K562 (cell line): ENCODE measurements at regions not wholly inside any gene's neighbourhood (a gene's known extent, or its start where the extent isn't known, plus 50 kb on each side); places are given as distances from the start of the nearest gene placed in this dataset.

ENCODE experiments used
- ATAC-seq: fragments of 200-7000 bp; cut with Tn5 transposase; 3 replicates; pipeline ENCODE4 v1.9.1; 2020; ENCODE audit warnings: moderate library complexity
- BruUV-seq: library from RNA; stranded (reverse); fragments of 400-500 nt; replicated peaks from 2 replicates; lab custom pipeline; 2021; lab: Mats Ljungman, UMichigan
- CTCF ChIA-PET: fragments of 300-600 bp; formaldehyde crosslinking; extraction: SDS; loops from one replicate; lab custom pipeline; 2021; ENCODE audit warnings: low intra/inter-chr PET ratio; lab: Yijun Ruan, JAX
- POLR2A ChIA-PET: fragments of 300-600, 350-650 bp; sonication (Branson Sonifier 250); formaldehyde crosslinking; extraction: SDS; loops from one replicate; lab custom pipeline; 2021; ENCODE audit warnings: antibody characterized with exemption, inconsistent platforms; lab: Yijun Ruan, JAX
- DNase-seq, 4 experiments: peaks; one replicate each; pipeline versions ENCODE4 v3.0.0 to v3.0.0-alpha.2; 2011 to 2018; ENCODE audit warnings: low spot score in 3 of 4, mixed read lengths in 3 of 4; ENCODE audit errors: extremely low read depth in 1 of 4
- FAIRE-seq: peaks from 2 replicates; lab custom pipeline; 2011; peaks lifted over from hg19 to GRCh38; lab: Jason Lieb, UNC
- H2AFZ ChIP-seq: 2 replicates; pipeline ENCODE4 v1.6.0; 2011; ENCODE audit warnings: low read depth, low read length, control low read depth, inconsistent platforms
- H3K27ac ChIP-seq: fragments of 200-600 bp; 3 replicates; pipeline ENCODE4 v1.8.0; 2011; ENCODE audit warnings: low read depth, mild to moderate bottlenecking, control low read depth, inconsistent platforms, low read length, moderate library complexity, mixed read lengths; ENCODE audit errors: extremely low read depth
- H3K27me3 ChIP-seq, 2 experiments: fragments of 300-600 bp in 1 of 2; 2 replicates in 1 of 2; 3 replicates in 1 of 2; pipeline versions ENCODE4 v1.6.0 to v1.8.0; 2011; ENCODE audit warnings: inconsistent platforms in 2 of 2, low read length in 2 of 2, mild to moderate bottlenecking in 1 of 2, mixed read lengths in 1 of 2, moderate library complexity in 1 of 2; ENCODE audit not compliant: control insufficient read depth in 2 of 2, insufficient read depth in 2 of 2
- H3K36me3 ChIP-seq: fragments of 300-600 bp; 3 replicates; pipeline ENCODE4 v1.8.0; 2011; ENCODE audit warnings: mild to moderate bottlenecking, low read length, inconsistent platforms; ENCODE audit not compliant: control insufficient read depth, insufficient read depth
- H3K4me1 ChIP-seq, 2 experiments: fragments of 200-600 bp in 1 of 2; replicated peaks in 1 of 2; 2 replicates in 1 of 2; 3 replicates in 1 of 2; pipeline versions ENCODE4 v1.5.1 to v1.8.0; 2011; ENCODE audit warnings: inconsistent platforms in 2 of 2, low read length in 2 of 2, mild to moderate bottlenecking in 1 of 2, mixed read lengths in 1 of 2, moderate library complexity in 1 of 2; ENCODE audit not compliant: control insufficient read depth in 2 of 2, insufficient read depth in 2 of 2
- H3K4me2 ChIP-seq: 2 replicates; pipeline ENCODE4 v1.6.1; 2011; ENCODE audit warnings: low read length, control low read depth, inconsistent platforms, mixed read lengths; ENCODE audit not compliant: insufficient read depth
- H3K4me3 ChIP-seq: fragments of 200-600 bp; sonication (generic), shearing (Covaris generic); 2 replicates; pipeline ENCODE4 v1.5.1; 2016; ENCODE audit warnings: control low read depth, inconsistent platforms
- H3K79me2 ChIP-seq: fragments of 200-600 bp; 3 replicates; pipeline ENCODE4 v1.8.0; 2011; ENCODE audit warnings: low read length, inconsistent platforms; ENCODE audit not compliant: control insufficient read depth, insufficient read depth
- H3K9ac ChIP-seq, 2 experiments: 2 replicates each; pipeline versions ENCODE4 v1.6.0 to v1.6.1; 2011; ENCODE audit warnings: low read depth in 2 of 2, low read length in 2 of 2, control low read depth in 1 of 2, inconsistent platforms in 1 of 2, mild to moderate bottlenecking in 1 of 2, mixed read lengths in 1 of 2; ENCODE audit not compliant: insufficient read depth in 1 of 2
- H3K9me1 ChIP-seq: one replicate; pipeline ENCODE4 v1.6.0; 2011; ENCODE audit warnings: inconsistent platforms, mild to moderate bottlenecking, low read length, moderate library complexity; ENCODE audit not compliant: control insufficient read depth, insufficient read depth
- H3K9me3 ChIP-seq: replicated peaks from 2 replicates; pipeline ENCODE4 v1.5.1; 2011; ENCODE audit warnings: low read depth, low read length, inconsistent platforms; ENCODE audit not compliant: control insufficient read depth, insufficient read depth
- H4K20me1 ChIP-seq: replicated peaks from 2 replicates; pipeline ENCODE4 v1.6.1; 2011; ENCODE audit warnings: low read length, inconsistent platforms, mixed read lengths; ENCODE audit not compliant: control insufficient read depth, insufficient read depth
- CCAR2 ChIP-seq: fragments of 200-400 bp; formaldehyde crosslinking; IDR thresholded peaks from 2 replicates; pipeline ENCODE4 v1.6.1; 2017; ENCODE audit warnings: mild to moderate bottlenecking, low read depth, low read length
- ETV5 ChIP-seq: sonication (generic); formaldehyde crosslinking; IDR thresholded peaks from 2 replicates; pipeline ENCODE4 v1.4.0; 2020; ENCODE audit warnings: low read depth, mild to moderate bottlenecking, missing genetic modification reagents
- HNRNPK ChIP-seq: fragments of 200-400 bp; formaldehyde crosslinking; IDR thresholded peaks from one replicate; pipeline ENCODE4 v1.6.1; 2018; ENCODE audit warnings: mild to moderate bottlenecking, low read depth, low read length; ENCODE audit not compliant: poor library complexity, severe bottlenecking
- ILK ChIP-seq: fragments of 450-650 bp; IDR thresholded peaks from 2 replicates; pipeline ENCODE4 v1.6.1; 2016; ENCODE audit warnings: missing genetic modification characterization, low read depth, mild to moderate bottlenecking, missing compliant biosample characterization, moderate library complexity, borderline replicate concordance
- KDM4B ChIP-seq, 2 experiments: fragments of 450-650 bp in 1 of 2; sonication (generic) in 1 of 2; IDR thresholded peaks; 2 replicates each; pipeline ENCODE4 v1.6.1; 2016 to 2017; ENCODE audit warnings: borderline replicate concordance in 2 of 2, antibody characterized with exemption in 1 of 2, low read depth in 1 of 2, mild to moderate bottlenecking in 1 of 2
- MTA2 ChIP-seq: fragments of 450-650 bp; IDR thresholded peaks from 2 replicates; pipeline ENCODE4 v1.6.1; 2016; ENCODE audit warnings: low read depth
- MXI1 ChIP-seq: IDR thresholded peaks from 2 replicates; pipeline ENCODE4 v1.6.1; 2011; ENCODE audit warnings: low read depth, mild to moderate bottlenecking, improper control_type of control experiment, low read length
- PHF8 ChIP-seq: fragments of 200-600 bp; sonication (generic); IDR thresholded peaks from 2 replicates; pipeline ENCODE4 v1.6.1; 2012; ENCODE audit warnings: mixed run types, mild to moderate bottlenecking, inconsistent platforms, low read length, moderate library complexity, borderline replicate concordance
- PHTF2 ChIP-seq: fragments of 250-450 bp; sonication (Bioruptor Pico); IDR thresholded peaks from 2 replicates; pipeline ENCODE4 v1.5.0; 2021; ENCODE audit warnings: mild to moderate bottlenecking
- RBFOX2 ChIP-seq: fragments of 200-400 bp; formaldehyde crosslinking; IDR thresholded peaks from 2 replicates; pipeline ENCODE4 v1.6.1; 2017; ENCODE audit warnings: low read depth, mild to moderate bottlenecking, low read length, moderate library complexity
- TAF7 ChIP-seq: fragments of 450-650 bp; IDR thresholded peaks from 2 replicates; pipeline ENCODE4 v1.6.1; 2016; ENCODE audit warnings: missing genetic modification characterization, missing compliant biosample characterization
- U2AF1 ChIP-seq: fragments of 200-400 bp; formaldehyde crosslinking; optimal IDR thresholded peaks from 2 replicates; pipeline ENCODE3; 2017; ENCODE audit warnings: mild to moderate bottlenecking, low read depth, low read length, moderate library complexity
- USF2 ChIP-seq: sonication (generic); formaldehyde crosslinking; IDR thresholded peaks from 2 replicates; pipeline ENCODE4 v1.5.0; 2020; ENCODE audit warnings: missing genetic modification reagents
- ZNF143 ChIP-seq: sonication (generic); formaldehyde crosslinking; IDR thresholded peaks from 2 replicates; pipeline ENCODE4 v1.9.0; 2022; ENCODE audit warnings: mild to moderate bottlenecking, missing genetic modification reagents
- ZNF165 ChIP-seq: fragments of 250-450 bp; sonication (Bioruptor Pico); IDR thresholded peaks from 2 replicates; pipeline ENCODE4 v1.4.0; 2020; ENCODE audit warnings: borderline replicate concordance
- ZNF316 ChIP-seq: fragments of 450-650 bp; IDR thresholded peaks from 2 replicates; pipeline ENCODE4 v1.6.1; 2016
- ZNF384 ChIP-seq: IDR thresholded peaks from 2 replicates; pipeline ENCODE4 v1.6.1; 2012; ENCODE audit warnings: low read depth, low read length, improper control_type of control experiment
- WGBS: fragments of 100-300 bp; shearing (Covaris generic); methylation state at CpG from one replicate; pipeline ENCODE4 v1.1.6; 2016; ENCODE audit warnings: low coverage, mixed read lengths; ENCODE audit not compliant: insufficient coverage; ENCODE audit errors: missing lambda C conversion rate; 5-methylcytosine and 5-hydroxymethylcytosine counted together
- in situ Hi-C: fragments of 300-500 bp; cut with MboI; formaldehyde crosslinking; loops from 4 replicates; pipeline ENCODE4 v1.15.0; 2018; ENCODE audit warnings: inconsistent platforms, mixed read lengths
- intact Hi-C: fragments of 100-400 bp; cut with micrococcal nuclease; formaldehyde crosslinking; loops from 2 replicates; pipeline ENCODE4 v1.14.2; 2022
- TF ChIP-seq, protein P1 (sequence below): sonication (generic); formaldehyde crosslinking; IDR thresholded peaks from 2 replicates; pipeline ENCODE4 v1.8.1; 2023; ENCODE audit warnings: mild to moderate bottlenecking, missing genetic modification reagents, moderate library complexity

- TF ChIP-seq RBFOX2 (no peak), ZNF384 (no peak), ETV5 (no peak), PHTF2 (no peak), MXI1 (no peak), TAF7 (tag) (no peak), ZNF316 (no peak)
Measured at GRCh38 chr3:98961161-98962155, 60.0 kb upstream of the DCBLD2 start (continued).

DNA sequence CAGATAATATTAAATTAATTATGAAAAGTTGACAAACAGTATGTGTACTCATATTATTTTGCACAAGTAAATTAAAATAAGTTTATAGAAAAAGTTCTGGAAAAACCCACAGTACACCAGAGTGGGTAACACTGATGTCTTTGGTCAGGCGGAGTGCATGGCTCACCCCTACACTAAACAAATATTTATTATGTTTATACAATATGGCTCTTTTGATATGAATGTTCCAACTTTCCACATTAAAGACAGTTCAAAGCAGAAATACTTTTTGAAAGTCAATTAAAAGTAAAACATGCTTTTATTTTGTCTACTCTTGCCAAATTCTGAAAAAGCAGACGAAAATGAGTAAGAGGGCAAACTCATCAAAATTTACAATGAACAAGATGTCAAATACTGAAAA, 56.2 kb upstream of the DCBLD2 start:
- DNase-seq = no peak
- in situ Hi-C loops = no loop called here
- no peak for TF ChIP-seq ZNF143 (CRISPR knock-in tag)
- TF ChIP-seq, protein P1, sequence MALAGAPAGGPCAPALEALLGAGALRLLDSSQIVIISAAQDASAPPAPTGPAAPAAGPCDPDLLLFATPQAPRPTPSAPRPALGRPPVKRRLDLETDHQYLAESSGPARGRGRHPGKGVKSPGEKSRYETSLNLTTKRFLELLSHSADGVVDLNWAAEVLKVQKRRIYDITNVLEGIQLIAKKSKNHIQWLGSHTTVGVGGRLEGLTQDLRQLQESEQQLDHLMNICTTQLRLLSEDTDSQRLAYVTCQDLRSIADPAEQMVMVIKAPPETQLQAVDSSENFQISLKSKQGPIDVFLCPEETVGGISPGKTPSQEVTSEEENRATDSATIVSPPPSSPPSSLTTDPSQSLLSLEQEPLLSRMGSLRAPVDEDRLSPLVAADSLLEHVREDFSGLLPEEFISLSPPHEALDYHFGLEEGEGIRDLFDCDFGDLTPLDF = no peak
- TF ChIP-seq PHF8 = no peak
- TF ChIP-seq KDM4B (IDR thresholded peaks at IDR 0.05; ENCODE audit: borderline replicate concordance in 2 of 2, low read depth in 1 of 2) = no peak
- no peak for TF ChIP-seq MTA2
- no peak for TF ChIP-seq ZNF165 (CRISPR knock-in tag)
- no peak for TF ChIP-seq CCAR2
- TF ChIP-seq ILK = no peak
- TF ChIP-seq USF2 (CRISPR knock-in tag) = no peak
- no peak for TF ChIP-seq HNRNPK
- TF ChIP-seq U2AF1 = no peak

More for the DNA sequence above, 56.2 kb upstream of the DCBLD2 start:
- Histone ChIP-seq H4K20me1 (no peaks in the 10 kb centered on the region), H3K36me3 (no peaks in the 10 kb centered on the region), H3K27ac (no peak overlapping the region), H2AFZ (no peak overlapping the region), H3K9me3 (no peaks in the 10 kb centered on the region), H3K4me1 (no peaks in the 10 kb centered on the region), H3K9me1 (no peaks in the 10 kb centered on the region), H3K4me2 (no peak overlapping the region), H3K79me2 (no peaks in the 10 kb centered on the region), H3K4me3 (no peak overlapping the region), H3K9ac (no peak overlapping the region), H3K27me3 (no peaks in the 10 kb centered on the region)
- intact Hi-C loops = no loop called here
- no peak for ATAC-seq
- ChIA-PET CTCF (no interaction called here), POLR2A (interaction anchor here (0.7 kb wide), 1 partner anchor 11 kb away, joined by 4 read pairs; no protein-coding TSS in a partner anchor)
- BruUV-seq = no TSS peak
- 24% methylated on average over 2 of the region's 2 CpGs for WGBS
- no peak for FAIRE-seq
